ENCODE measurements at regions not wholly inside any gene's neighbourhood (a gene's known extent, or its start where the extent isn't known, plus 50 kb on each side); places are given as distances from the start of the nearest gene placed in this dataset.

DNA sequence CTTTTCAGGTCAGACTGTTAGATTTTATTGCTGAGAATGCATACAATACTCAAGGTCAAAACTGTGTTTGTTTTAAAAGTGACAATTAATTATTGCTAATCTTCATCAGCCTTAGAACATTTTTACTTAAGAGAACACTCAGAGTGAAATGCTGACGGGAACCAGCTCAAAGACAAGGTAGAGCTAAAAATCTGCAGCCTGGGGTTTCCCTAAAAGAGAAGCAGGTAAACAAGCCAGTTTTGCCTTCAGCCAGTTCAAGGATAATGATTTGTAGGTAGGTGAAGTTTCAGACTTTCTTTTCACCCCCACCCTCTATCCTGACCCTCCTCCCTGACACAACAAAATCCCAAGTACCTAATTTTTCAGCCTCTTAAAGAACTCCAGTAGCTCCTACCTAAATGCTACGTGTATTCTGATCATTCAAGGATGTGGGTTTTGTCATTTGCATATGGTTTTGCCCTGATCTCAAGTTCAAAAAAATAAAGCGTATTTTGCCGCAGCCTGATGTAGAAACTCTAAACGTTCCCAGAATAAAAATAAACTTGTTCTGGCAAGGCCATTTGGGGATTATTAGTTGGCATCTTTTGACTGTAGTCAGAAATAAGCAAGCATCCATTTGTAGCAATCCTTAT is 407.2 kb downstream of the EFNA5 start:
- Histone ChIP-seq H3K4me2 (no peak overlapping the region), H3K27me3 (ENCODE audit: insufficient read depth) (no peaks in the 10 kb centered on the region), H3K36me3 (replicated peaks in 1 of 2; ENCODE audit: control insufficient read depth in 1 of 2, insufficient read depth in 2 of 2, low read length in 1 of 2) (no peaks in the 10 kb centered on the region), H3K27ac (ENCODE audit: low read depth in 2 of 2, low read length in 1 of 2) (no peak overlapping the region), H4K20me1 (ENCODE audit: insufficient read depth) (no peaks in the 10 kb centered on the region), H3K79me2 (ENCODE audit: insufficient read depth) (no peaks in the 10 kb centered on the region), H3K4me3 (ENCODE audit: low read depth in 2 of 2, low read length in 1 of 2) (no peak overlapping the region), H3K9me3 (no peaks in the 10 kb centered on the region), H3K9me2 (no peaks in the 10 kb centered on the region), H2AFZ (ENCODE audit: low read depth) (no peak overlapping the region), H3F3A (replicated peaks; ENCODE audit: insufficient read depth) (no peaks in the 10 kb centered on the region), H3K4me1 (ENCODE audit: control insufficient read depth in 1 of 2, insufficient read depth in 2 of 2, low read depth in 1 of 2, low read length in 1 of 2) (peaks cover 0 to 5% of the 10 kb centered on the region in 2 experiments; a peak in 1 of 4 replicates), H3K9ac (no peak overlapping the region)
- CTCF ChIA-PET, result no interaction called here
- TF ChIP-seq CTCF (IDR thresholded peaks at IDR 0.05) (no peak), EZH2phosphoT487 (IDR thresholded peaks at IDR 0.05; ENCODE audit: borderline replicate concordance, low read depth) (no peak)
- POLR2A ChIA-PET, result no interaction called here
- 87% methylated on average over 5 of the region's 5 CpGs for WGBS (ENCODE audit: low lambda C conversion rate)
- no peak for DNase-seq

GRCh38 chr5:107257885-107258520 is 412.7 kb downstream of the EFNA5 start:
- no peak overlapping the region for H2AFZ ChIP-seq (ENCODE audit: low read depth)
- TF ChIP-seq FOSL2 (IDR thresholded peaks at IDR 0.05; ENCODE audit: borderline replicate concordance, low read depth) (no peak), NFIC (IDR thresholded peaks at IDR 0.05; ENCODE audit: borderline replicate concordance) (no peak), FOXM1 (IDR thresholded peaks at IDR 0.05; ENCODE audit: low read depth) (no peak), CTCF (IDR thresholded peaks at IDR 0.05) (no peak)
- TF ChIP-seq, protein P1, sequence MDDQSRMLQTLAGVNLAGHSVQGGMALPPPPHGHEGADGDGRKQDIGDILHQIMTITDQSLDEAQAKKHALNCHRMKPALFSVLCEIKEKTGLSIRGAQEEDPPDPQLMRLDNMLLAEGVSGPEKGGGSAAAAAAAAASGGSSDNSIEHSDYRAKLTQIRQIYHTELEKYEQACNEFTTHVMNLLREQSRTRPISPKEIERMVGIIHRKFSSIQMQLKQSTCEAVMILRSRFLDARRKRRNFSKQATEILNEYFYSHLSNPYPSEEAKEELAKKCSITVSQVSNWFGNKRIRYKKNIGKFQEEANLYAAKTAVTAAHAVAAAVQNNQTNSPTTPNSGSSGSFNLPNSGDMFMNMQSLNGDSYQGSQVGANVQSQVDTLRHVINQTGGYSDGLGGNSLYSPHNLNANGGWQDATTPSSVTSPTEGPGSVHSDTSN (IDR thresholded peaks at IDR 0.05), result no peak
- no peaks in the 10 kb centered on the region for H4K20me1 ChIP-seq (ENCODE audit: insufficient read depth)
- no peak for DNase-seq
- CTCF ChIA-PET, result interaction anchor here (1.2 to 1.5 kb wide), 2 partner anchors 9 to 10 kb away, joined by 3 to 7 read pairs; no protein-coding TSS in a partner anchor
- no peaks in the 10 kb centered on the region for H3F3A ChIP-seq (replicated peaks; ENCODE audit: insufficient read depth)
- no peak overlapping the region for H3K4me2 ChIP-seq
- no peak overlapping the region for H3K9ac ChIP-seq
- 83% methylated on average over 2 of the region's 2 CpGs for WGBS (ENCODE audit: low lambda C conversion rate)
- no peak overlapping the region for H3K27ac ChIP-seq (ENCODE audit: low read depth in 2 of 2, low read length in 1 of 2)
- H3K36me3 ChIP-seq (replicated peaks in 1 of 2; ENCODE audit: control insufficient read depth in 1 of 2, insufficient read depth in 2 of 2, low read length in 1 of 2), result no peaks in the 10 kb centered on the region
- no peak overlapping the region for H3K4me3 ChIP-seq (ENCODE audit: low read depth in 2 of 2, low read length in 1 of 2)
- POLR2A ChIA-PET, result no interaction called here
- H3K4me1 ChIP-seq (ENCODE audit: control insufficient read depth in 1 of 2, insufficient read depth in 2 of 2, low read depth in 1 of 2, low read length in 1 of 2), result peaks cover 0 to 8% of the 10 kb centered on the region in 2 experiments; a peak in 1 of 4 replicates
- H3K27me3 ChIP-seq (ENCODE audit: insufficient read depth), result no peaks in the 10 kb centered on the region
- no peaks in the 10 kb centered on the region for H3K9me3 ChIP-seq
- H3K79me2 ChIP-seq (ENCODE audit: insufficient read depth), result no peaks in the 10 kb centered on the region
- no peaks in the 10 kb centered on the region for H3K9me2 ChIP-seq
